NCI-H146 (cell line): ENCODE measurements at regions not wholly inside any gene's neighbourhood (a gene's known extent, or its start where the extent isn't known, plus 50 kb on each side); places are given as distances from the start of the nearest gene placed in this dataset.
"Not testable (repeated sequence)": the region's sequence is repeated elsewhere in the genome, so short reads cannot be mapped to it uniquely, and the experiment has no call there.

Source experiments
- DNase-seq: peaks from one replicate; lab custom pipeline; 2025; lab: John Stamatoyannopoulos, UW

DNA sequence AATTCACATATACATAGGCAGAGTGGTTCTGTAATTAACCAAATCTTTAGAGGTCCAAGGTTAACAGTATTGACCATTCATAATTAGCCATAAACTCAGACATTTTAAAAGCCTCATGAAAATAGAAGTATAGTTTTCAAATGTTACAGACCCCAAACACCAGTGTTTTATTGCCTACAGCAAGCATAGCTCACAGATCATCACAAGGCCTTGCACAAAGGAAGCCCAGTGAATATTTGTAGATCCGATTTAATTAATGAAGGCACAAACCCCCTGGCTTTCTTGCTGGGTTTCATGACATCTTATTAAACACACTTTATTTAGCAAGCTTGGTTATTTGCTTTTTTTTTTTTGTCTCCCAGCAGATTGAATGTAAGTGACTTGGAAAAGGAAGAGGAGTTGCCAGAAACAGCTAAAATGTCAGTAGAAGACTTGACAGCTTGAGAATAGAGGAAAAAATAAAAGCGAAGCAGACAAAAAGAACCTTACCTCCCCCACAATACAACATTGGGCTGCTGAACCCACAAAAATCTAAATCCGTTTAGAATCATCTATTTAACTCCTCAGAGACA, 283.9 kb upstream of the TNC start:
- DNase-seq: no peak

DNA sequence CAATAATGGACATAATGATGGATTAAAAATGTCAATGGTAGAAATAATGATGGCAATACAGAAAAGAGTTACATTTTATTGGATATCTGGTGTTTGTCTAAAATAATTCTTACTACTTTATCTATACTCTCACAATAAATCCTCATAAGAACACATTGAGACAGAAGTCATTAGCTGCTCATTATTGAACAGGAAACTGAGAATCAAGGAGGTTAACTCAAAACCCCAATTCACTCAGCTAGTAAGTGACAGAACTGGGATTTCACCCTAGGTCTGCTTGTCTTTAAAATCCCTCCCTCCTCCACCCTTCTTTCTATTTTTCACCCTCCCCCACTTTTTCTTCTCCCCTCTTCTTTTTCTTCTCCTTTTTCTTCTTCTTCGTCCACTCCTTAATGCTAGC, 285.8 kb upstream of the TNC start:
- no peak for DNase-seq

GRCh38 chr9:115404311-115404710, 286.4 kb upstream of the TNC start:
- DNase-seq: no peak

DNA sequence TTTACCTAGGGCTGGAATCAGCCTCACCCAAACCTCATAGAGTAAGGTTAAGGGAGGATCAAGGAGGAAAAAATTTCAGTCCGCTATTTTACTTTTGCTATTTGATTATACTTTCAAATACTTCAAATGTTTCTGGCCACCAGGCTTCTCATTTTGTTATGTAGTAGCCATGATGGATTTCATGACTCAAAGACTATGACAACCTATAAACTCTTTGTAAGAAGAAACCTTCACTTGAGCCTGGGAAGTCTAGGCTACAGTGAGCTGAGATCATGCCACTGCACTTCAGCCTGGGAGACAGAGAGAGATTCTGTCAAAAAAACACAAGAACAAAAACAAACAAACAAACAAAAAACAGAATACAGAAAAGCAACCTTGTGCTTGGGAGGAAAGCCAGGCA, 293.6 kb upstream of the TNC start:
- no peak for DNase-seq

- DNase-seq: no peak
These were observed 294.1 kb upstream of the TNC start for GRCh38 chr9:115411993-115412452.

DNA sequence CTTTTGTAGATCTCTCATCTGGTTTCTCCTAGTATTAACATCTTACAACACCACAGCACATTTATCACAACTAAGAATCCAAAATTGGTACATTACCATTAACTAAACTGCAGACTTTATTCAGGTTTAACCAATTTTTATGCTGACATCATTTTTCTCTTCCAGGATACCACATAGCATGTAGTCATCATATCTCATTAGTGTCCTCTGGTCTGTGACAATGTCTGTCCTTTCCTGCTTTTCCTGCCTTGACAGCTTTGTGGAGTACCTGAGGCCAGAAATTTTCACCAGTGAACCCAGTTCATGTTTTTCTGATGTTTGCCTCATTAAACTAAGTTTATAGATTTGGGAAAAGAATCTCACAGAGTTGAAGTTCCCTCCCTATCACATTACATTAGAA, 294.7 kb upstream of the TNC start:
- no peak for DNase-seq

- no peak for DNase-seq
These were observed 295.3 kb upstream of the TNC start for GRCh38 chr9:115413304-115413703.

DNA sequence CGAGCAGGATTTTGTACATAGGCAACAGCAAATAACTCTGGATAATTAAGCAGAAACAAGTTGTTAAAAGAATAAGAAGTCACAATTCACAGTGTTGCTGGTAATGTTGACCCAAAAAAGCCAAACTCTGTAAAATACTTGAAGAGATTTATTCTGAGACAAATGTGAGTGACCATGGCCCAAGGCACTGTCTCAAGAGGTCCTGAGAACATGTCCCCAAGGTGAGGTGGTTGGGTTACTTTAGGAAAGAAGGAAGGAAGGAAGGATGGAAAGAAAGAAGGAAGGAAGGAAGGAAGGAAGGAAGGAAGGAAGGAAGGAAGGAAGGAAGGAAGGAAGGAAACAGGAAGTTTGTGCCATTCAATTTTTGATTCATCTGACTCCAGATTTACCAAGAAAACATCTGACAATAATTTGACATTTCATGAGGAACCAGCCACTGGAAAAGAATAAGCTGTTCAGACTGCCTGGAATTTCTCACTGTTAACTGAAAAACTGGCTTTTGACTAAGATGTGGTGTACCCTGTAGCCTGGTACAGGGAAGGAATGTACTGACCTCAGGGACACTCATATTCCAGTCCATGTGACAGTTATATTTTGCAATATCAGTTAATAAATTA, 295.9 kb upstream of the TNC start:
- DNase-seq: no peak

DNA sequence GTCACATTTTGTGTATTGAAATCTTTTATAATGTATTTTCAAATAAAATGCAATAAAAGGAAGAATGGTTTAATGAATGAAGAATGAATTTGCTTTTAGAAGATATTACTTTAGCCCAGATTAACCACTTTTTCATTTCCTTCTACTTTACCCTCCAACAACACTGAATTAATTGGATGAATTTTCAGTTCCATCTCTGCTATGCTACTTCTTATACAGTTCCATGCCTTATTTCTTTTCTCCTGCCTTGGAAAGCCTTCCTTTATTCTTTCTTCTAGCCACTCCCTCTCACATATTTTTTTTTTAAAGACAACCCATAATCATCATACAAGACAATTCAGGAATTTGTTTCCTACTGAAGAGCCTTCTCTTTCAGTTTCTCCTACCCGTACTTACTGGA, 296.6 kb upstream of the TNC start:
- no peak for DNase-seq

DNA sequence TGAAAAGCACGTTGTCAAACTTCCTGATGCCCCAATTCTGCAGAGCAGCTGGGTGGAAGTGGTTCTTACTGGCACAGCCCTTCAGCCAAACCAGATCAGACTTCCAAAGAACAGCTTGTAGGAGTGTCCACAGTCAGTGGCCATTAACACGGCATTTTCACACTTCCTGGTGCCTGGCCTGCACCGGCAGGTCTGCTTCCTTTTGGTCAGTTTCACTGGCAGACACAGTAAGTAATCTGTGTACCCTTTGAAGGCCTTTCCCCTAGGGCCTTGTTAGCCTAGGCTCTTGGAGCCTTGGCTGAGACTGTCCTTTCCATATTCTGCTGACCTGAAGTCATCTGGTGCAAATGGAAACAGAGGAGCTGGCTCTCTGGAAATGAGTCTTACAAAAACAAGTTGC, 297.5 kb upstream of the TNC start:
- DNase-seq: no peak

DNA sequence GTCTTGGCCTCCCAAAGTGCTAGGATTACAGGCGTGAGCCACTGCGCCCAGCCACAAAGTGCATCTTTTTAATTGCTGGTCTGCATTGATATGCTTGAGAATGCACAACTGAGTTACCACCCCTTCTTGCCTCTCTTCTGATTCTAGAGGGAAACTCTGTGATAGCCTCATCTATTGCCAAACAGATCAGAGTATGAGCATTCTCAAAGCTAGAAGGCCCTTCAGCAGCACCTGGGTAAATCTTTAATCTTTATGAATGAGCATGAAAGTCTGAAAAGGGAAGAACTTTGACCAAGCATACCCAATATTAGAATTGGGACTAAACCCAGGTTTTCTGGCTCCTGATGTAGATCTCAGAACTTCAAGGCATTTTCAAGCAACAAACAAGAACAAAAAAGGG, 298.3 kb upstream of the TNC start:
- no peak for DNase-seq

- not testable (repeated sequence) for DNase-seq
These were observed 300.2 kb upstream of the TNC start for GRCh38 chr9:115418181-115418580.

DNA sequence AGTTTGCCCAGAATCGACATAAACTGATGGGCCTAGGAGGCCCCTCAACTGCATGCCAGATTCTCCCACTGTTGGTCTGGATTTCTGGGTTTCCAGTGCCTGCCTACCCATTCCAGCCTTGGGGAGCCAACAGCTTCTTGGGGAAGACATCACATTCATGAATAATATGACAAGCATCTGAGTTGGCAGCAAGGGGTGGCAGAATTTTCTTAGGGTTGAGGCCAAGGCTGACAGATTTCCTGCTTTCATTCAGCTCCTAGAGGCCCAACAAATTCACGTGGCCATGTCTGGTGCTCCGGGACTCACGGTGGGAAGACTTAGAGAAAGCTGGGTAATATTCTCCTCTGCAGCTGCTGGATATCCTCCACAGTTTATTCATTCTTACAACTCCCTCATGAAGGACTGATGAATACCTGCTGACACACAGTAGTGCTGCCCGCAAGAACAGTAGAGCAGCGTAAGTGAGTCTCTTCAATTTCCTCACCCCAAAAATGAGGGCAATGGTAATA, 305.0 kb upstream of the TNC start:
- no peak for DNase-seq

GRCh38 chr9:115423646-115424045, 305.7 kb upstream of the TNC start:
- no peak for DNase-seq

DNA sequence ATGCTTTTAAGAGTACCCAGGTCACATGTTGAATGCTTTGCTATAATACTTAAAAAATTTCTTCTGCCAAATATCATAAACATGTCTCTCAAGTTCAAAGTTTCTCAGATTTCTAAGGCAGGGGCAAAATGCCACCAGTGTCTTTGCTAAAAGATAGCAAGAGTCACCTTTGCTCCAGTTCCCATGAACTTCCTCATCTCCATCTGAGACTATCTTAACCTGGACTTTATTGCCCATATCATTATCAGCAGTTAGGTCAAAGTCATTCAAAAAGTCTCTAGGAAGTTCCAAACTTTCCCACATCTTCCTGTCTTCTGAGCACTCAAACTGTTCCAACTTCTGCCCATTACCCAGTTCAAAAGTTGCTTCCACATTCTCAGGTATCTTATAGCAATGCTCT, 307.6 kb upstream of the TNC start:
- DNase-seq: no peak

- DNase-seq: no peak
These were observed 319.5 kb upstream of the TNC start for GRCh38 chr9:115437418-115437817.

DNA sequence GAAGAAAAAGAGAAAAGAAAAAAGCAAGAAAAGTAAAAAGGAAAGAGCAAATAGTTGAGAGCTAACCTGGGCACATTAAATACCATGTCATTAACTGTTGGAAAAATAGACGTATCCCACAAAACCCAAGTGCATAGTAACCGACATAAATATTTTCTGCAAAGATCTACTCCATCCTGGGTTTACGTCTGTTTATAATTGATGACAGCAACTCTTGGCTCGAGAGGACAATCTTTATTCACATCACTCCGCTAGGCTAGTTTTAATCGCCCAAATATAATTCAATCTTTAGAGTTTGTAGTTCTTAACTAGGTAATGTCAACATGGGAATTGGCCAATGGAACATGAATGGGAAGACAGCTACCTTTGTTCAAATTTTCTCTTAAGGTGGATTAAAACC, 321.7 kb upstream of the TNC start:
- no peak for DNase-seq

- no peak for DNase-seq
These were observed 324.1 kb upstream of the TNC start for GRCh38 chr9:115442054-115442453.

GRCh38 chr9:115443890-115444289, 325.9 kb upstream of the TNC start:
- DNase-seq: no peak

DNA sequence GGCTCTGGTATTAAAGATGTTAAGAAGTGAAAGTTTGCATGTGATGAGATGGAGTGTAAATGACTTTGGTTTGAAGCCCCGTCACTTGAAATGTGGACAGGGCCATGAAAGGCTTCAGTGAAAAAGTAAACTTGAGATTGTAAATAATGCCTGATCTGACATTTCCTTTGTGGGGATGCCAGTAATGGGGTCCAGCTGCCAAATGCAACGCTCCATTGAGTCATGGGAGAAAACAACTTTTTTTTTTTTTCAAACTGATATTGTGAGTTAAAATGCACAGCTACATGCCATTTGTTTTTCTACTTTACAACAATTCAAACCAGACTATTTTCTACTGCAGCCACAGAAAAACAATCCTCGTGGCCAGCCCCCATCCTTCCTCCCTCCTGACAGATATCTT, 327.0 kb upstream of the TNC start:
- DNase-seq: no peak

DNA sequence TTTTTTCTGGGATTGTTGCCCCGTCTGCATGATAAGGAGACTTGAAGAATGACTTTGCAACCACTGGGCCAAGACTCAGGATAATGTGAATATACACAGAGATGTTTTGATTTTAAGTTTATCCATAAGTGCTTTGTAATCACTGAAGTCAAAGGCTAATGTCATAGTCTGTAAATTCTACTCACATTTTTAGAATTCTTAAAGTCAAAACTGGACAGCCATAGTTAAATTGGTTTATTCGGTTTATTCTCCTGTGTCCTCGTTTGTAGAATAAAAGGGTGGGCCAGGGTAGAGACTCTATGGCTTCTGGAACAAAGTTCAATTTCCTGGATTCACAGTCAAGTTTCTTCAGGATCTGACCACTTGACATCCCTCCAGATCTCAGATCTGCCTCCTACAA, 327.7 kb upstream of the TNC start:
- DNase-seq: no peak

DNA sequence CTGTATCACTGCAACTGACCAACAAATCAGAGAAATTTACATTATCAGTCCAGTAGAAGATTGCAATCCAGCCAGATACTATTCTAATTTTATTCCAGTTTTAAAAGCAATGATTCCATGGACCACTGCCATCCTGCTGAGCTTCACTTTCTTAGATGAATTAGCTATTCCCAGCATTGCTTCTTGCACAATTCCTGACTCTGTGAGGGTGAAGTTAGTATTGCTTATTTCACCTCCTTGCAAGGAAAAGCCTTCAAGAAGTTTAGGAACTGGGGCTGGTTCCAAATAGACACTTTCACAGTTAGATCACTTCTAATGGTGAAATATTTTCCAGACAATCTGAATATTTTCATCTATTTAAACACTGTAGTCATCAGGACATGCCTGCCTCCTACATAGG, 338.6 kb upstream of the TNC start:
- no peak for DNase-seq

- DNase-seq: no peak
These were observed 343.3 kb upstream of the TNC start for GRCh38 chr9:115461280-115461679.

DNA sequence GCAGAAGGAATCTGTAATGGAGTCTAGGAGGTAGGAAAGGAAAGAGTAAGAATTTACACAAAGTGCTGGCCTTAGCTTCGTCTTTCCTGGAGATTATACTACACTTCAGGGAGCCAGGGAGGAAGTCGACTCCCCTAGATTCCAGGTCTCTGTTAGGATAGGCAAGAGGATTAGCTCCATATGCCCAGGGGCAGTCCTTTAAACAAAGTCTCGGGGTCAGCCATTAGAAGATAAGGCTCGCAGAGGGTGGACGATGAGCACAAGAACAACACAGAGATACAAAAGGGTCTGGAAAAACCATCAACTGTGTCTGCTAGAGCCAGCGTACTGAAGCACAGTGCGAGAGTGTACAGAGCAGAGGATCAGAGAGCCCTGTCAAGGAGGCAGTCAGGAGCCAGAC, 344.7 kb upstream of the TNC start:
- DNase-seq: no peak
